Sigmoid colon (tissue), 6 donors: ENCODE measurements at regions not wholly inside any gene's neighbourhood (a gene's known extent, or its start where the extent isn't known, plus 50 kb on each side); places are given as distances from the start of the nearest gene placed in this dataset.

Experiments used
- DNase-seq: peaks from one replicate; pipeline ENCODE4 v3.0.0-alpha.2; 2019
- H3K27ac ChIP-seq, 4 donors: fragments of 200-600 bp; sonication (generic); one replicate each; pipeline ENCODE4 v1.5.1; 2016 to 2019; ENCODE audit warnings: mild to moderate bottlenecking in 1 of 4
- H3K27me3 ChIP-seq, 3 donors: fragments of 200-600 bp; sonication (generic); one replicate each; pipeline ENCODE4 v1.5.1; 2019; ENCODE audit warnings: mild to moderate bottlenecking in 1 of 3
- H3K36me3 ChIP-seq, 4 donors: fragments of 200-600 bp; sonication (generic); one replicate each; pipeline ENCODE4 v1.5.1; 2016 to 2019
- H3K4me1 ChIP-seq, 4 donors: fragments of 200-600 bp; sonication (generic); one replicate each; pipeline ENCODE4 v1.5.1; 2017 to 2019
- H3K4me3 ChIP-seq, 4 donors: fragments of 200-600 bp; sonication (generic); one replicate each; pipeline ENCODE4 v1.5.1; 2017 to 2019; ENCODE audit warnings: mild to moderate bottlenecking in 2 of 4, moderate library complexity in 1 of 4
- H3K9me3 ChIP-seq, 4 donors: fragments of 200-600 bp in 3 of 4; sonication (generic) in 3 of 4; one replicate each; pipeline versions ENCODE4 v1.5.1 to v1.6.1; 2013 to 2019
- CTCF ChIP-seq, 4 experiments: fragments of 450-650 bp in 3 of 4; fragments of 200-600 bp in 1 of 4; IDR thresholded peaks; one replicate each; pipeline ENCODE4 v1.5.1; 2016 to 2019; ENCODE audit warnings: antibody characterized with exemption in 4 of 4, mild to moderate bottlenecking in 3 of 4, moderate library complexity in 2 of 4
- EP300 ChIP-seq, 4 donors: sonication (generic); formaldehyde crosslinking; IDR thresholded peaks; one replicate each; pipeline ENCODE4 v1.6.1; 2017; ENCODE audit warnings: antibody characterized with exemption in 4 of 4
- POLR2A ChIP-seq, 2 donors: fragments of 450-650 bp; IDR thresholded peaks; one replicate each; pipeline ENCODE4 v1.6.1; 2016; ENCODE audit warnings: antibody characterized with exemption in 2 of 2, mild to moderate bottlenecking in 2 of 2, moderate library complexity in 2 of 2
- POLR2AphosphoS5 ChIP-seq, 4 donors: sonication (generic); formaldehyde crosslinking; IDR thresholded peaks; one replicate each; pipeline ENCODE4 v1.6.1; 2017; ENCODE audit warnings: antibody characterized with exemption in 4 of 4
- WGBS, 2 donors: extraction: QIAGEN DNeasy Blood & Tissue Kit; methylation state at CpG; one replicate each; pipeline ENCODE4 v1.1.7; 2013; 5-methylcytosine and 5-hydroxymethylcytosine counted together
- intact Hi-C: fragments of 100-400 bp; cut with DNase I; formaldehyde crosslinking; loops from one replicate; pipeline ENCODE4 v1.15.1; 2023
- donor health status: healthy with polysubstance abuse.
- donor health status: healthy.

GRCh38 chrY:7471976-7472375 lies 560.4 kb upstream of the AMELY start:
- Histone ChIP-seq H3K4me1 (no peaks in the 10 kb centered on the region), H3K9me3 (no peaks in the 10 kb centered on the region), H3K4me3 (no peak overlapping the region), H3K27ac (no peak overlapping the region), H3K36me3 (no peaks in the 10 kb centered on the region), H3K27me3 (no peaks in the 10 kb centered on the region)
- no peak for DNase-seq
- WGBS, 2 donors = 81 to 91% methylated on average over 10 of the region's 10 CpGs
- TF ChIP-seq POLR2AphosphoS5 (IDR thresholded peaks at IDR 0.05) = no peak
- TF ChIP-seq CTCF (IDR thresholded peaks at IDR 0.05) = no peak
- no peak for TF ChIP-seq EP300 (IDR thresholded peaks at IDR 0.05)
- no peak for TF ChIP-seq POLR2A (IDR thresholded peaks at IDR 0.05)
- intact Hi-C loops = no loop called here

- Histone ChIP-seq H3K36me3 (no peaks in the 10 kb centered on the region), H3K27me3 (no peaks in the 10 kb centered on the region), H3K4me3 (no peak overlapping the region), H3K4me1 (peaks cover 0 to 7% (median 0%) of the 10 kb centered on the region in 4 donors), H3K27ac (no peak overlapping the region), H3K9me3 (no peaks in the 10 kb centered on the region)
- TF ChIP-seq POLR2A (IDR thresholded peaks at IDR 0.05) (no peak), POLR2AphosphoS5 (IDR thresholded peaks at IDR 0.05) (no peak), CTCF (IDR thresholded peaks at IDR 0.05) (no peak), EP300 (IDR thresholded peaks at IDR 0.05) (no peak)
- no peak for DNase-seq
- intact Hi-C loops = no loop called here
Observed at GRCh38 chrY:7470037-7470436, 558.5 kb upstream of the AMELY start.

GRCh38 chrY:7468951-7469745 lies 557.6 kb upstream of the AMELY start:
- TF ChIP-seq POLR2AphosphoS5 (IDR thresholded peaks at IDR 0.05) (no peak), CTCF (IDR thresholded peaks at IDR 0.05) (no peak), POLR2A (IDR thresholded peaks at IDR 0.05) (no peak), EP300 (IDR thresholded peaks at IDR 0.05) (no peak)
- H3K4me1 ChIP-seq = peaks cover 0 to 10% (median 0%) of the 10 kb centered on the region in 4 donors
- 76 to 79% methylated on average over 4 of the region's 4 CpGs for WGBS, 2 donors
- no peak for DNase-seq
- H3K27ac ChIP-seq = no peak overlapping the region
- no peaks in the 10 kb centered on the region for H3K9me3 ChIP-seq
- H3K27me3 ChIP-seq = no peaks in the 10 kb centered on the region
- H3K4me3 ChIP-seq = no peak overlapping the region
- no peaks in the 10 kb centered on the region for H3K36me3 ChIP-seq
- intact Hi-C loops = no loop called here

- no peaks in the 10 kb centered on the region for H3K27me3 ChIP-seq
- H3K36me3 ChIP-seq = no peaks in the 10 kb centered on the region
- intact Hi-C loops = no loop called here
- TF ChIP-seq POLR2AphosphoS5 (IDR thresholded peaks at IDR 0.05) = no peak
- TF ChIP-seq CTCF (IDR thresholded peaks at IDR 0.05) = no peak
- no peak for TF ChIP-seq EP300 (IDR thresholded peaks at IDR 0.05)
- TF ChIP-seq POLR2A (IDR thresholded peaks at IDR 0.05) = no peak
- DNase-seq = no peak
- H3K27ac ChIP-seq = no peak overlapping the region
- no peaks in the 10 kb centered on the region for H3K9me3 ChIP-seq
- no peak overlapping the region for H3K4me3 ChIP-seq
- WGBS, 2 donors = 87 to 95% methylated on average over 3 of the region's 3 CpGs
- H3K4me1 ChIP-seq = peaks cover 0 to 10% (median 0%) of the 10 kb centered on the region in 4 donors
Observed at GRCh38 chrY:7467796-7468520, 556.4 kb upstream of the AMELY start.
